A204.1 (cell line): ENCODE measurements at regions not wholly inside any gene's neighbourhood (a gene's known extent, or its start where the extent isn't known, plus 50 kb on each side); places are given as distances from the start of the nearest gene placed in this dataset.

ENCODE experiments used
- FAIRE-seq: peaks from 2 replicates; lab custom pipeline; 2012; peaks lifted over from hg19 to GRCh38; lab: Jason Lieb, UNC

- no peak for FAIRE-seq
Measured at GRCh38 chr3:102158080-102158740, 276.6 kb upstream of the ZPLD1 start.

- FAIRE-seq: no peak
Measured at GRCh38 chr3:102159810-102160451, 274.9 kb upstream of the ZPLD1 start.

- no peak for FAIRE-seq
Measured at GRCh38 chr3:102161384-102162006, 273.3 kb upstream of the ZPLD1 start.

- FAIRE-seq: no peak
Measured at GRCh38 chr3:102162251-102162650, 272.6 kb upstream of the ZPLD1 start.

GRCh38 chr3:102163039-102163817 is 271.6 kb upstream of the ZPLD1 start:
- FAIRE-seq: no peak

- no peak for FAIRE-seq
Measured at GRCh38 chr3:102163818-102164154, 271.0 kb upstream of the ZPLD1 start.

GRCh38 chr3:102165367-102165766 is 269.4 kb upstream of the ZPLD1 start:
- FAIRE-seq: no peak

GRCh38 chr3:102169915-102170479 is 264.8 kb upstream of the ZPLD1 start:
- no peak for FAIRE-seq

- FAIRE-seq: no peak
Measured at GRCh38 chr3:102170545-102170944, 264.3 kb upstream of the ZPLD1 start.

- FAIRE-seq: no peak
Measured at GRCh38 chr3:102174312-102174712, 260.5 kb upstream of the ZPLD1 start.

- FAIRE-seq: no peak
Measured at GRCh38 chr3:102174832-102175374, 259.9 kb upstream of the ZPLD1 start.

GRCh38 chr3:102176333-102177050 is 258.3 kb upstream of the ZPLD1 start:
- no peak for FAIRE-seq

GRCh38 chr3:102177075-102177755 is 257.6 kb upstream of the ZPLD1 start:
- no peak for FAIRE-seq

- no peak for FAIRE-seq
Measured at GRCh38 chr3:102178817-102179216, 256.0 kb upstream of the ZPLD1 start.

GRCh38 chr3:102179326-102180177 is 255.3 kb upstream of the ZPLD1 start:
- no peak for FAIRE-seq

GRCh38 chr3:102180280-102180931 is 254.4 kb upstream of the ZPLD1 start:
- FAIRE-seq: no peak

- FAIRE-seq: no peak
Measured at GRCh38 chr3:102181175-102181920, 253.5 kb upstream of the ZPLD1 start.

- FAIRE-seq: no peak
Measured at GRCh38 chr3:102182162-102182561, 252.7 kb upstream of the ZPLD1 start.

- no peak for FAIRE-seq
Measured at GRCh38 chr3:102183186-102183585, 251.6 kb upstream of the ZPLD1 start.
